ENCODE measurements at regions not wholly inside any gene's neighbourhood (a gene's known extent, or its start where the extent isn't known, plus 50 kb on each side); places are given as distances from the start of the nearest gene placed in this dataset.

- Histone ChIP-seq H3K9me3 (no peaks in the 10 kb centered on the region), H3K4me3 (no peak overlapping the region), H3K27ac (no peak overlapping the region), H3K27me3 (no peaks in the 10 kb centered on the region), H3K4me1 (peaks cover 29% of the 10 kb centered on the region), H3K36me3 (no peaks in the 10 kb centered on the region)
- TF ChIP-seq, protein P1, sequence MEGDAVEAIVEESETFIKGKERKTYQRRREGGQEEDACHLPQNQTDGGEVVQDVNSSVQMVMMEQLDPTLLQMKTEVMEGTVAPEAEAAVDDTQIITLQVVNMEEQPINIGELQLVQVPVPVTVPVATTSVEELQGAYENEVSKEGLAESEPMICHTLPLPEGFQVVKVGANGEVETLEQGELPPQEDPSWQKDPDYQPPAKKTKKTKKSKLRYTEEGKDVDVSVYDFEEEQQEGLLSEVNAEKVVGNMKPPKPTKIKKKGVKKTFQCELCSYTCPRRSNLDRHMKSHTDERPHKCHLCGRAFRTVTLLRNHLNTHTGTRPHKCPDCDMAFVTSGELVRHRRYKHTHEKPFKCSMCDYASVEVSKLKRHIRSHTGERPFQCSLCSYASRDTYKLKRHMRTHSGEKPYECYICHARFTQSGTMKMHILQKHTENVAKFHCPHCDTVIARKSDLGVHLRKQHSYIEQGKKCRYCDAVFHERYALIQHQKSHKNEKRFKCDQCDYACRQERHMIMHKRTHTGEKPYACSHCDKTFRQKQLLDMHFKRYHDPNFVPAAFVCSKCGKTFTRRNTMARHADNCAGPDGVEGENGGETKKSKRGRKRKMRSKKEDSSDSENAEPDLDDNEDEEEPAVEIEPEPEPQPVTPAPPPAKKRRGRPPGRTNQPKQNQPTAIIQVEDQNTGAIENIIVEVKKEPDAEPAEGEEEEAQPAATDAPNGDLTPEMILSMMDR (IDR thresholded peaks at IDR 0.05) = no peak
- TF ChIP-seq POLR2A (IDR thresholded peaks at IDR 0.05) = no peak
- no peak for DNase-seq (ENCODE audit: extremely low spot score in 2 of 2)
- intact Hi-C loops (cut with DNase I) = no loop called here
Measured at GRCh38 chr18:46332921-46333341, 228.7 kb downstream of the HAUS1 start.

DNA sequence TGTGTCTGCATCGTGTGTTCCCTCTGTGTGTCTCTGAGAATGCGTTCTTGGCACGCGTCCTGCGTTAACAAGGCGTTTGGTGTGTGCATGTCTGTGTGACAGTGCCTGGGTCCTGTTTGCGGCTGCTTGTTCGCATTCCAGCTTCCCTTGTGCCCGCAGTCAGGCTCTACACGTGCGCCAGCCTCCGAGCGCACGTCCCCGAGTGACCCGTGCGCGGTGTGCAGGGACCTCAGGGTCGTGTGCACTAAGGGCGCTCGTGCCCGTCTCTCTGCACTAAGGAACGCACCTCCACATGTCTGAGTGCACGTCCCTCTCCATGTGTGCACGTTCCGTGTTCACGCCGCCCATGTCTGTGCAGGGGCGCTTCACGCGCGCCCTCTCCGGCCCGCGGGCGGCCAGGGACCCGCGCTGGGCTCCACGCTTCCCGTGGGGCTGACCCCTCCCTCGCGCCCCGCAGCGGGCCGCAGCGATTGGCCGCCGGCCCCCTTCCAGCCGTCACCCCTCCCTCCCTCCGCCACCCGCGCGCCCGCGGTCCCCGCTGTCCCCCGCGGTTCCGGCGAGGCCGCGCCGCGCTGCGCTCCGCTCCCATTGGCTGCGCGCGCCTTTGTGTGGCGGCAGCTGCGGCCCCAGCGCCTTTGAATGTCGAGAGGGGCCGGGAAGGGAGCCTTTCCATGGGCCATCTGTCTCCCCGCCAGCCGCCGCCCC lies 229.4 kb downstream of the HAUS1 start:
- H3K36me3 ChIP-seq = no peaks in the 10 kb centered on the region
- H3K27ac ChIP-seq = no peak overlapping the region
- H3K4me1 ChIP-seq = peaks cover 29% of the 10 kb centered on the region
- TF ChIP-seq, protein P1 (IDR thresholded peaks at IDR 0.05) = no peak
- no peak for TF ChIP-seq POLR2AphosphoS5 (IDR thresholded peaks at IDR 0.05; ENCODE audit: insufficient read depth in 1 of 2, low read depth in 1 of 2)
- no peak for TF ChIP-seq POLR2A (IDR thresholded peaks at IDR 0.05)
- no peaks in the 10 kb centered on the region for H3K27me3 ChIP-seq
- H3K9me3 ChIP-seq = no peaks in the 10 kb centered on the region
- peak overlapping the region; percentile 50 to 52 for H3K4me3 ChIP-seq
- intact Hi-C loops (cut with DNase I) = no loop called here
- DNase-seq (ENCODE audit: extremely low spot score in 2 of 2) = no peak

DNA sequence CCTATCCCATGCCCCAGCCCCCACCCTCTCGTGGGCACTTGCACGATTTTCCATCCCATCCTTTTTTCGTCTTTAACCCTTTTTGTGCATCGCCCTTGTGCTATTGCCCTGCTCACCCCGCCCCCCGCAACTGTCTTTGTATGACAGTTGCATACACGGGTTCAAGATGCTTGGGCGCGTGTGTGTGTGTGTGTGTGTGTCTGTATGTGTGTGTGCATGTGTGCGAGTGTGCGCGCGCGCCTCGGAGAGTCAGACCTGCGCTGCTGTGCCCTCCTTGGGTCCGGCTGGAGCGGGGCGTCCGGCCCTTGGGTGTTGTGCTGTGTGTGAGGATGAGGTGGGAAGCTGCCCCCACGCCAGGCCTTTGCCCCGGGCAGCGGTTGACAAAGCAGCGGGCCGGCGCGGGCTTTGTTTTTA lies 230.7 kb downstream of the HAUS1 start:
- Histone ChIP-seq H3K4me3 (peak overlapping the region; percentile 50 to 52), H3K27ac (no peak overlapping the region), H3K36me3 (no peaks in the 10 kb centered on the region), H3K9me3 (no peaks in the 10 kb centered on the region), H3K27me3 (no peaks in the 10 kb centered on the region), H3K4me1 (peaks cover 29% of the 10 kb centered on the region)
- DNase-seq (ENCODE audit: extremely low spot score in 2 of 2) = no peak
- no peak for TF ChIP-seq POLR2A (IDR thresholded peaks at IDR 0.05)
- TF ChIP-seq POLR2AphosphoS5 (IDR thresholded peaks at IDR 0.05; ENCODE audit: insufficient read depth in 1 of 2, low read depth in 1 of 2) = no peak
- TF ChIP-seq, protein P1 (IDR thresholded peaks at IDR 0.05) = no peak
- intact Hi-C loops (cut with DNase I) = no loop called here

DNA sequence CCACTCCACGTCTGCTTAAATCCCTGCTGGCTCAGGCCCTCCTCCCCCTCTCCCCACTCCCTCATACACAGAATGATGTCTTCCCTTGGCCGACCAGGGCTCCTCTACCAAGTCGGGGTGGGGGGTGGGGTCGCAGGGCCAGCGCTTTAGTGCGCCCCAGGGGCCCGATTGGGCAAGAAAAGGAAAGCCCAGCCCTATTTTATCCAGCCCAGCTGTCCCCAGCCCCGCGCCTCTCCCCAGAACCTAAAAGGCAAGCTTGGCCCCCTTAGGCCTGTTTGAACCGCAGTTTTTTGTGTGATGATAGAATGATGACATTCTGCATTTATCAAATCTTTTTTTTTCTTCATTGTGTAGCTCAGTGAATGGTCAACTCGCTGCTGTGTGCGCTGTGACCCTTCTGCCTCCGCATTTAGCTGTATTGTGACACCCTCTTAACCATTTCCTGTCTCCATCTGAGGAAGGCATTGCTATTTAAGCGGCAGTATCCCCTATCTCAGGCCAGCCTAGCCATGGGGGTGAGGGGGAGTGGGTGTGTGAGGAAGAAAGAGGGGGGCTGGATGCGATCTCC lies 231.4 kb downstream of the HAUS1 start:
- Histone ChIP-seq H3K4me3 (peak overlapping the region in 1 of 2 donors; percentile 50), H3K27ac (no peak overlapping the region), H3K9me3 (no peaks in the 10 kb centered on the region), H3K36me3 (no peaks in the 10 kb centered on the region), H3K27me3 (no peaks in the 10 kb centered on the region), H3K4me1 (peaks cover 29% of the 10 kb centered on the region)
- TF ChIP-seq, protein P1 (IDR thresholded peaks at IDR 0.05) = no peak
- no peak for DNase-seq (ENCODE audit: extremely low spot score in 2 of 2)
- intact Hi-C loops (cut with DNase I) = no loop called here

Measured in vagina (tissue), 2 donors.